ENCODE measurements at regions not wholly inside any gene's neighbourhood (a gene's known extent, or its start where the extent isn't known, plus 50 kb on each side); places are given as distances from the start of the nearest gene placed in this dataset.

DNA sequence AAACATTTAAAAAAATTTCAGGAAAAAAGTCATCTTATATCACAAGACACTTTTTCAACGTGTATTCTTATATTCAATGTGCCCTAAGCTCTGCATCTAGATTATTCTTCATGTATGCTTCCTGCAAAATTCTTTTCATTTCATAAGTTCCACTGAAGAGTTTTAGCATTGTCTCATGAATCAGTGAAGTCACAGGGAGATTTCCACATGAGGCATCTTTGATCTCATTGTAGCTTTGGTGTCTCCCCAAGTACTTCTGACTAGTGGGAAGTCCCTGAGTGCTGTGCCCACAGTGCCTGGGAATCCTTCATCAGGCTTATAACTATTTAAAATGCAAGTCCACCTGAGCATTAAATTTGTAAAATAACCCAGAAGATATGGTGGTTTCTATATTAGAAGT is 123.8 kb downstream of the MAD2L1 start:
- TF ChIP-seq PRMT5 (CRISPR knock-in tag; IDR thresholded peaks at IDR 0.05), result no peak
- no peak for TF ChIP-seq SIX5 (IDR thresholded peaks at IDR 0.05; ENCODE audit: borderline replicate concordance in 1 of 2, insufficient read depth in 1 of 2, low read depth in 1 of 2, low read length in 2 of 2)
- TF ChIP-seq, protein P1, sequence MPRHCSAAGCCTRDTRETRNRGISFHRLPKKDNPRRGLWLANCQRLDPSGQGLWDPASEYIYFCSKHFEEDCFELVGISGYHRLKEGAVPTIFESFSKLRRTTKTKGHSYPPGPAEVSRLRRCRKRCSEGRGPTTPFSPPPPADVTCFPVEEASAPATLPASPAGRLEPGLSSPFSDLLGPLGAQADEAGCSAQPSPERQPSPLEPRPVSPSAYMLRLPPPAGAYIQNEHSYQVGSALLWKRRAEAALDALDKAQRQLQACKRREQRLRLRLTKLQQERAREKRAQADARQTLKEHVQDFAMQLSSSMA (CRISPR knock-in tag; IDR thresholded peaks at IDR 0.05), result no peak
- no peak for TF ChIP-seq ELF4 (CRISPR knock-in tag; IDR thresholded peaks at IDR 0.05)
- no peak for TF ChIP-seq NCOR1 (IDR thresholded peaks at IDR 0.05)
- TF ChIP-seq ZNF77 (CRISPR knock-in tag; IDR thresholded peaks at IDR 0.05), result no peak
- CTCF ChIA-PET (ENCODE audit: low intra/inter-chr PET ratio), result no interaction called here
- H3K9me1 ChIP-seq (ENCODE audit: control insufficient read depth, insufficient read depth, low read length), result no peaks in the 10 kb centered on the region
- ATAC-seq (no peak), DNase-seq (ENCODE audit: extremely low read depth in 1 of 4, low spot score in 3 of 4) (no peak), FAIRE-seq (no peak)
- intact Hi-C loops (cut with micrococcal nuclease) (no loop called here), in situ Hi-C loops (cut with MboI) (no loop called here)
- H3K9me3 ChIP-seq (replicated peaks; ENCODE audit: control insufficient read depth, insufficient read depth, low read depth, low read length), result no peaks in the 10 kb centered on the region
- no peak overlapping the region for H3K9ac ChIP-seq (ENCODE audit: insufficient read depth in 1 of 2, low read depth in 2 of 2, low read length in 2 of 2)
- no peak overlapping the region for H2AFZ ChIP-seq (ENCODE audit: low read depth, low read length)
- H3K4me1 ChIP-seq (replicated peaks in 1 of 2; ENCODE audit: control insufficient read depth in 2 of 2, insufficient read depth in 2 of 2, low read length in 2 of 2), result no peaks in the 10 kb centered on the region
- BruUV-seq (replicated peaks), result no TSS peak
- no peaks in the 10 kb centered on the region for H3K27me3 ChIP-seq (ENCODE audit: control insufficient read depth in 2 of 2, insufficient read depth in 2 of 2, low read length in 2 of 2)
- no peak overlapping the region for H3K4me3 ChIP-seq
- H3K36me3 ChIP-seq (ENCODE audit: control insufficient read depth, insufficient read depth, low read length), result no peaks in the 10 kb centered on the region
- WGBS (ENCODE audit: insufficient coverage, low coverage, missing lambda C conversion rate), result 0% methylated on average over 1 of the region's 1 CpG
- H4K20me1 ChIP-seq (replicated peaks; ENCODE audit: control insufficient read depth, insufficient read depth, low read length), result no peaks in the 10 kb centered on the region
- POLR2A ChIA-PET, result no interaction called here
- H3K4me2 ChIP-seq (ENCODE audit: insufficient read depth, low read length), result no peak overlapping the region
- H3K79me2 ChIP-seq (ENCODE audit: control insufficient read depth, insufficient read depth, low read length), result no peaks in the 10 kb centered on the region
- no peak overlapping the region for H3K27ac ChIP-seq (ENCODE audit: extremely low read depth, low read depth, low read length)

DNA sequence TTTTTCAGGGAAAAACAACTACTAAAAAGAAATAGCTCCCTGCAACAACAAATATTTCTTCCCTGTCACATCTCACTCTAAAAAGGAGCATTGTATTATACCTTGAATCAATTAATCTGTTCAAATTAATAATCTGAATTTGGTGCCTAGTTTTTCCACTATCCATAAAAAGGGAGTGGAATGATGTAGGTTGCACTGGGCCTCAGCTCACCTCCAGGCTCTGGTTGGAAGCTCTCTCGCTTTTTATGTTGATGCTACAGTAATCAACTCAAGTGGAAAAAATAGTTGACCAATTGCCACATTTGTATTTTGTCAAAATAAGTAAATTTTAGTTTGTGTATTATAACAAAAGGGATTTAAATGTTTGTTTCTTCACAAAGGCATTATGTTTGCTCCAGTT is 126.1 kb downstream of the MAD2L1 start:
- no TSS peak for BruUV-seq (replicated peaks)
- Histone ChIP-seq H3K36me3 (ENCODE audit: control insufficient read depth, insufficient read depth, low read length) (no peaks in the 10 kb centered on the region), H3K27me3 (ENCODE audit: control insufficient read depth in 2 of 2, insufficient read depth in 2 of 2, low read length in 2 of 2) (no peaks in the 10 kb centered on the region), H3K27ac (ENCODE audit: extremely low read depth, low read depth, low read length) (no peak overlapping the region), H4K20me1 (replicated peaks; ENCODE audit: control insufficient read depth, insufficient read depth, low read length) (no peaks in the 10 kb centered on the region), H3K79me2 (ENCODE audit: control insufficient read depth, insufficient read depth, low read length) (no peaks in the 10 kb centered on the region), H3K9me1 (ENCODE audit: control insufficient read depth, insufficient read depth, low read length) (no peaks in the 10 kb centered on the region), H3K4me2 (ENCODE audit: insufficient read depth, low read length) (no peak overlapping the region), H3K4me3 (no peak overlapping the region), H3K4me1 (replicated peaks in 1 of 2; ENCODE audit: control insufficient read depth in 2 of 2, insufficient read depth in 2 of 2, low read length in 2 of 2) (no peaks in the 10 kb centered on the region), H3K9me3 (replicated peaks; ENCODE audit: control insufficient read depth, insufficient read depth, low read depth, low read length) (no peaks in the 10 kb centered on the region), H2AFZ (ENCODE audit: low read depth, low read length) (no peak overlapping the region), H3K9ac (ENCODE audit: insufficient read depth in 1 of 2, low read depth in 2 of 2, low read length in 2 of 2) (no peak overlapping the region)
- intact Hi-C loops (cut with micrococcal nuclease) (no loop called here), in situ Hi-C loops (cut with MboI) (no loop called here)
- WGBS (ENCODE audit: insufficient coverage, low coverage, missing lambda C conversion rate), result 0% methylated on average over 1 of the region's 1 CpG
- TF ChIP-seq PHTF2 (CRISPR knock-in tag; IDR thresholded peaks at IDR 0.05) (no peak), ZNF282 (CRISPR knock-in tag; IDR thresholded peaks at IDR 0.05) (no peak), ARNT (IDR thresholded peaks at IDR 0.05) (no peak), ZNF212 (CRISPR knock-in tag; IDR thresholded peaks at IDR 0.05) (no peak), KDM5B (IDR thresholded peaks at IDR 0.05; ENCODE audit: insufficient replicate concordance, low read depth, low read length) (no peak)
- POLR2A ChIA-PET, result no interaction called here
- CTCF ChIA-PET (ENCODE audit: low intra/inter-chr PET ratio), result no interaction called here
- DNase-seq (ENCODE audit: extremely low read depth in 1 of 4, low spot score in 3 of 4) (no peak), FAIRE-seq (no peak), ATAC-seq (no peak)

Measured in K562 (cell line).